Endothelial cell of umbilical vein (primary cell): ENCODE measurements at regions not wholly inside any gene's neighbourhood (a gene's known extent, or its start where the extent isn't known, plus 50 kb on each side); places are given as distances from the start of the nearest gene placed in this dataset.

Experiments used
- CTCF ChIP-seq, 2 donors: IDR thresholded peaks; 1 replicate in 1 of 2; 2 replicates in 1 of 2; pipeline ENCODE4 v1.5.1; 2011; ENCODE audit warnings: low read length in 2 of 2, mild to moderate bottlenecking in 2 of 2, moderate library complexity in 2 of 2, control low read depth in 1 of 2, inconsistent platforms in 1 of 2, low read depth in 1 of 2; ENCODE audit not compliant: insufficient read depth in 1 of 2; ENCODE audit errors: extremely low read depth in 1 of 2
- EZH2 ChIP-seq: IDR thresholded peaks from 2 replicates; pipeline ENCODE4 v1.6.1; 2012; ENCODE audit warnings: borderline replicate concordance, low read depth, mild to moderate bottlenecking, moderate library complexity, low read length, inconsistent platforms; ENCODE audit not compliant: severe bottlenecking
- POLR2A ChIP-seq: IDR thresholded peaks from 2 replicates; pipeline ENCODE4 v1.6.1; 2012; ENCODE audit warnings: low read depth, mild to moderate bottlenecking, control low read depth, low read length
- POLR2AphosphoS5 ChIP-seq: IDR thresholded peaks from 2 replicates; pipeline ENCODE4 v1.6.1; 2012; ENCODE audit warnings: low read depth, mild to moderate bottlenecking, control low read depth, low read length, moderate library complexity; ENCODE audit not compliant: insufficient read depth

- TF ChIP-seq CTCF (IDR thresholded peaks at IDR 0.05; ENCODE audit: extremely low read depth in 1 of 2, insufficient read depth in 1 of 2, low read depth in 1 of 2, low read length in 2 of 2) (no peak), EZH2 (no peak), POLR2AphosphoS5 (no peak), POLR2A (no peak)
Observed at GRCh38 chr6:100163035-100163434, 169.0 kb upstream of the MCHR2 start.
